NCI-H2227 treated with DMSO at 0.1 percent for 48 hours (cell line): ENCODE measurements at regions not wholly inside any gene's neighbourhood (a gene's known extent, or its start where the extent isn't known, plus 50 kb on each side); places are given as distances from the start of the nearest gene placed in this dataset.

ENCODE experiments used
- DNase-seq: peaks from one replicate; lab custom pipeline; 2025; lab: John Stamatoyannopoulos, UW

- DNase-seq, result no peak
Measured at GRCh38 chr3:25044762-25045710, 383.0 kb upstream of the RARB start.

- no peak for DNase-seq
Measured at GRCh38 chr3:25046911-25047771, 380.9 kb upstream of the RARB start.

- DNase-seq, result no peak
Measured at GRCh38 chr3:25049304-25049703, 378.8 kb upstream of the RARB start.

GRCh38 chr3:25053360-25053759 is 374.7 kb upstream of the RARB start:
- no peak for DNase-seq

- no peak for DNase-seq
Measured at GRCh38 chr3:25056036-25056755, 371.9 kb upstream of the RARB start.

GRCh38 chr3:25056803-25057351 is 371.2 kb upstream of the RARB start:
- DNase-seq, result no peak

- DNase-seq, result no peak
Measured at GRCh38 chr3:25057379-25057778, 370.7 kb upstream of the RARB start.

- no peak for DNase-seq
Measured at GRCh38 chr3:25064681-25065080, 363.4 kb upstream of the RARB start.

GRCh38 chr3:25069970-25070369 is 358.1 kb upstream of the RARB start:
- no peak for DNase-seq

GRCh38 chr3:25071846-25072245 is 356.2 kb upstream of the RARB start:
- no peak for DNase-seq

GRCh38 chr3:25073423-25073822 is 354.6 kb upstream of the RARB start:
- no peak for DNase-seq

- DNase-seq, result no peak
Measured at GRCh38 chr3:25074149-25074548, 353.9 kb upstream of the RARB start.

GRCh38 chr3:25080461-25080860 is 347.6 kb upstream of the RARB start:
- DNase-seq, result no peak

- no peak for DNase-seq
Measured at GRCh38 chr3:25084016-25084415, 344.0 kb upstream of the RARB start.

GRCh38 chr3:25086721-25087120 is 341.3 kb upstream of the RARB start:
- no peak for DNase-seq

- peak; percentile 52 for DNase-seq
Measured at GRCh38 chr3:25088284-25088683, 339.8 kb upstream of the RARB start.

- peak; percentile 23 for DNase-seq
Measured at GRCh38 chr3:25090698-25091453, 337.2 kb upstream of the RARB start.

GRCh38 chr3:25091934-25092333 is 336.1 kb upstream of the RARB start:
- DNase-seq, result no peak

GRCh38 chr3:25094932-25095685 is 333.0 kb upstream of the RARB start:
- no peak for DNase-seq

GRCh38 chr3:25096536-25096935 is 331.5 kb upstream of the RARB start:
- DNase-seq, result no peak
